Transverse colon (tissue), 4 donors: ENCODE measurements at regions not wholly inside any gene's neighbourhood (a gene's known extent, or its start where the extent isn't known, plus 50 kb on each side); places are given as distances from the start of the nearest gene placed in this dataset.

Experiments used
- EP300 ChIP-seq: sonication (generic); formaldehyde crosslinking; IDR thresholded peaks from one replicate; pipeline ENCODE4 v1.6.1; 2017; ENCODE audit warnings: antibody characterized with exemption, low read depth
- POLR2A ChIP-seq: fragments of 450-650 bp; IDR thresholded peaks from one replicate; pipeline ENCODE4 v1.6.1; 2016; ENCODE audit warnings: antibody characterized with exemption, mild to moderate bottlenecking, moderate library complexity
- POLR2AphosphoS5 ChIP-seq, 3 donors: sonication (generic); formaldehyde crosslinking; IDR thresholded peaks; one replicate each; pipeline ENCODE4 v1.6.1; 2016; ENCODE audit warnings: antibody characterized with exemption in 3 of 3
- TF ChIP-seq, protein P1 (sequence below), 5 experiments: fragments of 200-600 bp in 3 of 5; fragments of 450-650 bp in 2 of 5; sonication (generic) in 3 of 5; IDR thresholded peaks; 1 replicate in 2 of 5; 2 replicates in 3 of 5; pipeline ENCODE4 v1.5.1; 2016 to 2017; ENCODE audit warnings: antibody characterized with exemption in 5 of 5, inconsistent platforms in 3 of 5, mild to moderate bottlenecking in 2 of 5, moderate library complexity in 1 of 5

DNA sequence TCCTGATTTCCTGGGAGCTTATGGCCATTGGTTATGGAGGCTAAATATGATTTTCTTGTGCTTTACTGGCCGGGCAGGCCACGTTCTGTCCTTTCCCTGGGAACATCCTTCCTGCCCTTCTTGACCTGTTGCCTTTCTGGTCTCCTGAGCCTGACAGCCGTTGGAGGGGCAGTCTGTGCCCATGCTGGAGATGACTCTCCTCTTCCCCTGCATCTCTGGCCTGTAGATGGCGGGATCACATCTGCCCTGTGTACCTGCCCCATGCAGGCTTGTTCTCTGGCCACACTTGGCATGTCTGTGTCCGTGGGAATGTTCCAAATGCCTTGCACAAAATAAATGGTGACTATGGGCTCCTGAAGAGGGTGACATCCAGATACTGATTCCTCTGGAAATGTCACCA, 253.1 kb upstream of the IRX4 start:
- TF ChIP-seq POLR2A (no peak), EP300 (no peak), POLR2AphosphoS5 (IDR thresholded peaks at IDR 0.05) (no peak)
- TF ChIP-seq, protein P1, sequence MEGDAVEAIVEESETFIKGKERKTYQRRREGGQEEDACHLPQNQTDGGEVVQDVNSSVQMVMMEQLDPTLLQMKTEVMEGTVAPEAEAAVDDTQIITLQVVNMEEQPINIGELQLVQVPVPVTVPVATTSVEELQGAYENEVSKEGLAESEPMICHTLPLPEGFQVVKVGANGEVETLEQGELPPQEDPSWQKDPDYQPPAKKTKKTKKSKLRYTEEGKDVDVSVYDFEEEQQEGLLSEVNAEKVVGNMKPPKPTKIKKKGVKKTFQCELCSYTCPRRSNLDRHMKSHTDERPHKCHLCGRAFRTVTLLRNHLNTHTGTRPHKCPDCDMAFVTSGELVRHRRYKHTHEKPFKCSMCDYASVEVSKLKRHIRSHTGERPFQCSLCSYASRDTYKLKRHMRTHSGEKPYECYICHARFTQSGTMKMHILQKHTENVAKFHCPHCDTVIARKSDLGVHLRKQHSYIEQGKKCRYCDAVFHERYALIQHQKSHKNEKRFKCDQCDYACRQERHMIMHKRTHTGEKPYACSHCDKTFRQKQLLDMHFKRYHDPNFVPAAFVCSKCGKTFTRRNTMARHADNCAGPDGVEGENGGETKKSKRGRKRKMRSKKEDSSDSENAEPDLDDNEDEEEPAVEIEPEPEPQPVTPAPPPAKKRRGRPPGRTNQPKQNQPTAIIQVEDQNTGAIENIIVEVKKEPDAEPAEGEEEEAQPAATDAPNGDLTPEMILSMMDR (IDR thresholded peaks at IDR 0.05), result no peak
